HG02798 (cell line): ENCODE measurements at regions not wholly inside any gene's neighbourhood (a gene's known extent, or its start where the extent isn't known, plus 50 kb on each side); places are given as distances from the start of the nearest gene placed in this dataset.

Experiments used
- ATAC-seq: cut with Tn5 transposase; IDR thresholded peaks from one replicate; pipeline ENCODE4 v1.9.1; 2021; ENCODE audit warnings: mild to moderate bottlenecking; ENCODE audit not compliant: unreplicated experiment, poor library complexity

DNA sequence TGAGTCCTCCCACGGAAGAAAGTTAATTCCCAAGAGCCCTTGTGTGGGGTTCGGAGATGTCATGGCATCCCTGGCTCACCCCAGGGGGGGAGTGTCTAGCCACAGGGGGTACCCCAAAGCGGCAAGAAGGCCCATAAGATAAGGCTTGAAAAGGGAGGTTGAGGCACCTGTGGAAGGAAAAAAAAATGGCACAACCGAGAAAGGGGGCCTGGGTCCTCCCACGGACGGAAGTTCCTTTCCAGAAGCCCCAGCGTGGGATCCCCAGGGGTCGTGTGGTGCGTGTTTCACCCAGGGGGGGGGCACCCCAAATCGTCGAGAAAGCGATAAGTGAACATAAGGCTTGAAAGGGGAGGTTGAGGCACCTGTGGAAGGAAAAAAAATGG lies 266.7 kb downstream of the ALG10 start:
- no peak for ATAC-seq

DNA sequence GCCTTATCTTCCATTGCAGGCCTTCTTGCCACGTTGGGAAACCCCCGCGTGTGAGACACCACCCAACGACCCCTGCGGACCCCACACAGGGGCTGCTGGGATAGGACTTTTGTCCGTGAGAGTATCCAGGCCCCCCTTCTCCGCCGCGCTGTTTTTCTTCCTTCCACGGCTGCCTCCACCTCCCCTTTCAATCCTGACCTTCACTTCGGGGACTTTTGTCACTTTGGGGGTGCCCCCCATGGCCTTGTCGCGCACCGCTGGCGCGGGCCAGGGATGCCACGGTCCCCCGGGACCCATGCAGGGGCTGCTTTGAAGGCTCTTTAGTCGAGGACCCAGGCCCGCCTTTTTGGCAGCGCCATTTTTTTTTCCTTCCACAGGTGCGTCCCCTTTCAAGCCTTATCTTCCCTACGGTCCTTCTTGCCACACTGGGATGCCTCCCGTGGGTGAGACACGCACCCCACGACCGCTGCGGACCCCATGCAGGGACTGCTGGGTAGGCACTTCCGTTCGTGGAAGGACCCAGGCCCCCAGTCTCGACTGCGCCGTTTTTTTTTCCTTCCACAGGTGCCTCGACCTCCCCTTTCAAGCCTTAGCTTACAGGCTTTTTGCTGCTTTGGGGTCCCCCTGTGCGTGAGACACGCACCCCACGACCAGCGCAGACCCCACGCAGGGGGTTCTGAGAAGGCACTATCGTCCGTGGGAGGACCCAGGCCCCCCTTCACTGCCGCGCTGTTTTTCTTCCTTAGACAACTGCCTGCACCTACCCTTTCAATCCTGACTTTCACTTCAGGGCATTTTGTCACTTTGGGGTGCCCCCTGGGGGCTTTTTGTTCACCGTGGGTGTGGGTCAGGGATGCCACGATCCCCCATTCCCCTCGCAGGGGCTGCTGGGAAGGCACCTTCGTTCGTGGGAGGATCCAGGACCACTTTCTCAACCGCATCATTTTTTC lies 267.4 kb downstream of the ALG10 start:
- ATAC-seq, result no peak

DNA sequence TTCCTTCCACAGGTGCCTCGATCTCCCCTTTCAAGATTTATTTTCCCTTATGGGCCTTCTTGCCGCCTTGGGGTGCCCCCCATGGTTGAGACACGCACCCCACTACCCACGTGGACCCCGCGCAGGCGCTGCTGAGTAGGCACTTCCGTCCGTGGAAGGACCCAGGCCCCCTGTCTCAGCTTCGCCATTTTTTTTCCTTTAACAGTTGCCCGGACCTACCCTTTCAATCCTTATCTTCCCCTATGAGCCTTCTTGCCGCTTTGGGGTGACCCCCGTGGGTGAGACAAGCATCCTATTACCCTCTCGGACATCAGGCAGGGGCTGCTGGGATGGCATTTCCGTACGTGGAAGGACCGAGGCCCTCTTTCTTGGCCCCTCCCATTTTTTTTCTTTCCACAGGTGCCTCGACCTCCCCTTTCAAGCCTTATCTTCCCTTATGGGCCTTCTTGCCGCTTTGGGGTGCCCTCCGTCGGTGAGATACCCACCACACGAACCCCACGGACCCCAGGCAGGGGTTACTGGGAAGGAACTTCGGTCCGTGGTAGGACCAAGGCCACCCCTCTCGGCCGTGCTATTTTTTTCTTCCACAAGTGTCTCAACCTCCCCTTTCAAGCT lies 268.2 kb downstream of the ALG10 start:
- no peak for ATAC-seq

DNA sequence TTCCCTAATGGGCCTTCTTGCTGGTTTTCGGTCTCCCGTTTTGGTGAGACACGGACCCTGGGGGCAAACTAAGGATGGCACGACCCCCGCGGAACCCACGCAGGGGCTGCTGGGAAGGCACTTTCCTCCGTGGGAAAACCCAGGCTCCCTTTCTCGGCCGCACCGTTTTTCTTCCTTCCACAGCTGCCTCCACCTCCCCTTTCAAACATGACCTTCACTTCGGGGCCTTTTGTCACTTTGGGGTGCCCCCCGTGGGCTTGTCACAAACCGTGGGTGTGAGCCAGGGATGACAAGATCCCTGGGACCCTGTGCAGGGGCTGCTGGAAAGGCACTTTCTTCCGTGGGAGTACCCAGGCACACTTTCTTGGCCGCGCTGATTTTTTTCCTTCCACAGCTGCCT lies 268.7 kb downstream of the ALG10 start:
- ATAC-seq, result no peak

DNA sequence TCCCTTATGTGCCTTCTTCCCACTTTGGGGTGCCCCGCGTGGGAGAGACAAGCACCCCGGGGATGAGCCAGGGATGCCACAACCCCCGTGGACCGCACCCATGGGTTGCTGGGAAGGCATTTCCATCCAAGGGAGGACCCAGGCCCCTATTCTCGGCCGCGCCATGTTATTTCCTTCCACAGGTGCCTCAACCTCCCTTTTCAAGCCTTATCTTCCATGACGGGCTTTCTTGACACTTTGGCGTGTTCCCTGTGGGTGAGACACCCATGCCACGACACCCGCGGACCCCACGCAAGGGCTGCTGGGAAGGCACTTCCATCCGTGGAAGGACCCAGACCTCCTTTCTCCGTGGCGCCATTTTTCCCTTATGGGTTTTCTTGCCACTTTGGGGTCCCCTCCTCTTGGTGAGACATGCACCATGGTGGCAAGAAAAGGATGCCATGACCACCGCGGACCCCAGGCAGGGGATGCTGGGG lies 269.2 kb downstream of the ALG10 start:
- no peak for ATAC-seq

DNA sequence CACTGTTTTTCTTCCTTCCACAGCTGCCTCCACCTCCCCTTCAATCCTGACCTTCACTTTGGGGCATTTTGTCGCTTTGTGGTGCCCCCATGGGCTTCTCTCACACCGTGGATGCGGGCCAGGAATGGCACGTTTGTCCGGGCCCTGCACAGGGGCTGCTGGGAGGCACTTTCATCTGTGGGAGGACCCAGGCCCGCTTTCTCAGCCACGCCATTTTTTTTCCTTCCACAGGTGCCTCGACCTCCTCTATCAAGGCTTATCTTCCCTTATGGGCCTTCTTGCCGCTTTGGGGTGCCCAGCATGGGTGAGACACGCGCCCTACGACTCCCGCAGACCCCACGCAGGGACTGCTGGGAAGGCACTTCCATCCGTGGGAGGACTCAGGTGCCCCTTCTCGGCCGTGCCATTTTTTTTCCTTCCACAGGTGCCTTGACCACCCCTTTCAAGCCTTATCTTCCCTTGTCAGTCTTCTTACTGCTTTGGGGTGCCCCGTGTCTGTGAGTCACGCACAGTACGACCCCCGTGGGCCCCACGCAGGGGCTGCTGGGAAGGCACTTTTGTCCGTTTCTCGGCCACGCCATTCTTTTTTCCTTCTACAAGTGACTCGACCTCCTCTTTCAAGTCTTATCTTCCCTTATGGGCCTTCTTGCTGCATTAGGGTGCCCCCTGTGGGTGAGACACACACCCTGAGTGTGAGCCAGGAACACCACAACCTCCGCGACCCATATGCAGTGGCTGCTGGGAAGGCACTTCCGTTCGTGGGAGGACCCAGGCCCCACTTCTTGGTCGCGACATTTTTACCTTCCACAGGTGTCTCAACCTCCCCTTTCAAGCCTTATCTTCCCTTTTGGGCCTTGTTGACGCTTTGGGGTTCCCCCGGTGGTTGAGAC lies 270.7 kb downstream of the ALG10 start:
- no peak for ATAC-seq

DNA sequence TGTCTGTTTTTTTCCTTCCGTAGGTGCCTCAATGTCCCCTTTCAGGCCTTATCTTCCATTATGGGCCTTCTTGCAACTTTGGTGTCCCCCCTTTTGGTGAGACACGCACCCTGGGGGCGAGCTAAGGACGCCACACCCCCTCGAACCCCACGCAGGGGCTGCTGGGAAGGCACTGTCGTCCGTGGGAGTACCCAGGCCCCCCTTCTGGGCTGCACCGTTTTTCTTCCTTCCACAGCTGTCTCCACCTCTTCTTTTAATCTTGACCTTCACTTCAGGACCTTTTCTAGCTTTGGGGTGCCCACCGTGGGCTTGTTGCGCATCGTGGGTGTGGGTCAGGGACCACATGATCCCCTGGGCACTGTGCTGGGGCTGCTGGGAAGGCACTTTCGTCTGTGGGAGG lies 271.8 kb downstream of the ALG10 start:
- ATAC-seq, result no peak

DNA sequence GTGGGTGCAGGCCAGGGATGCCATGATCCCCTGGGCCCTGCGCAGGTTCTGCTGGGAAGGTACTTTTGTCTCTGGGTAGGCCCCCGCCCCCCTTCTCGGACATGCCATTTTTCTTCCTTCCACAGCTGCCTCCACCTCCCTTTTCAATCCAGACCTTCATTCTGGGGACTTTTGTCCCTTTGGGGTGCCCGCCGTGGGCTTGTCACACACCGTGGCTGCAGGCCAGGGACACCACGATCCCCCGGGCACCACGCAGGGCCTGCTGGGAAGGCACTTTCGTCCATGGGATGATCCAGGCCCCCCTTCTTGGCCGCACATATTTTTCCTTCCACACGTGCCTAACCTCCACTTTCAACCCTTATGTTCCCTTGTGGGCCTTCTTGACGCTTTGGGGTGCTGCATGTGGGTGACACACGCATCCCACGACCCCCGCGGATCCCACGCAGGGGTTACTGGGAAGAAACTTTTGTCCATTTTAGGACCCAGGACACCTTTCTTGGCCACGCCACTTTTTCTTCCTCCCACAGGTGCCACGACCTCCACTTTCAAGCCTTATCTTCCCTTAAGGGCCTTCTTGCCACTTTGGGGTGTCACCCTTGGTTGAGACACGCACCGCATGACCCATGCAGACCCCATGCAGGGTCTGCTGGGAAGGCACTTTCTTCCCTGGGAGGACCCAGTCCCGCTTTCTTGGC lies 272.5 kb downstream of the ALG10 start:
- no peak for ATAC-seq

DNA sequence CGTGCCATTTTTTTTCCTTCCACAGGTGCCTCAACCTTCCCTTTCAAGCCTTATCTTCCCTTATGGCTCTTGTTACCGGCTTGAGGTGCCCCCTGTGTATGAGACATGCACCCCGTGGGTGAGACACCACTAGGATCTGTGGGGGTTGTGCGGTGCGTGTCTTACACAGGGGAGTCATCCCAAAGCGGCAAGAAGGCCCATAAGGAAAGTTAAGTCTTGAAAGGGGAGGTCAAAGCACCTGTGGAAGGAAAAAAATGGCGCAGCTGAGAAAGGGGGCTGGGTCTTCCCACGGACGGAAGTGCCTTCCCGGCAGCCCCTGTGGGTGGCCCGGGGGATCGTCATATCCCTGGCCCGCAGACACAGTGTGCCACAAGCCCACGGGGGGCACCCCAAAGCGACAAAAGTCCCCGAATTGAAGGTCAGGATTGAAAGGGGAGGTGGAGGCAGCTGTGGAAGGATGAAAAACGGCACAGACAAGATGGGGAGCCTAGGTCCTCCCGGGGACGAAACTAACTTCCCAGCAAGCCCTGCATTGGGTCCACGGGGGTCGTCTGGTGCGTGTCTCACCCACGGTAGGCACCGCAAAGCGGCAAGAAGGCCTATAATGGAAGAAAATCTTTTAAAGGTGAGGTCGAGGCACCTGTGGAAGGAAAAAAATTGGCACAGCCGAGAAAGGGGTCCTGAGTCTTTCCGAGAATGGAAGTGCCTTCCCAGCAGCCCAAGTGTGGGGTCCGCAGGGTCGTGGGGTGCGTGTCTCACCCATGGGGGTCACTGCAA lies 273.3 kb downstream of the ALG10 start:
- no peak for ATAC-seq

DNA sequence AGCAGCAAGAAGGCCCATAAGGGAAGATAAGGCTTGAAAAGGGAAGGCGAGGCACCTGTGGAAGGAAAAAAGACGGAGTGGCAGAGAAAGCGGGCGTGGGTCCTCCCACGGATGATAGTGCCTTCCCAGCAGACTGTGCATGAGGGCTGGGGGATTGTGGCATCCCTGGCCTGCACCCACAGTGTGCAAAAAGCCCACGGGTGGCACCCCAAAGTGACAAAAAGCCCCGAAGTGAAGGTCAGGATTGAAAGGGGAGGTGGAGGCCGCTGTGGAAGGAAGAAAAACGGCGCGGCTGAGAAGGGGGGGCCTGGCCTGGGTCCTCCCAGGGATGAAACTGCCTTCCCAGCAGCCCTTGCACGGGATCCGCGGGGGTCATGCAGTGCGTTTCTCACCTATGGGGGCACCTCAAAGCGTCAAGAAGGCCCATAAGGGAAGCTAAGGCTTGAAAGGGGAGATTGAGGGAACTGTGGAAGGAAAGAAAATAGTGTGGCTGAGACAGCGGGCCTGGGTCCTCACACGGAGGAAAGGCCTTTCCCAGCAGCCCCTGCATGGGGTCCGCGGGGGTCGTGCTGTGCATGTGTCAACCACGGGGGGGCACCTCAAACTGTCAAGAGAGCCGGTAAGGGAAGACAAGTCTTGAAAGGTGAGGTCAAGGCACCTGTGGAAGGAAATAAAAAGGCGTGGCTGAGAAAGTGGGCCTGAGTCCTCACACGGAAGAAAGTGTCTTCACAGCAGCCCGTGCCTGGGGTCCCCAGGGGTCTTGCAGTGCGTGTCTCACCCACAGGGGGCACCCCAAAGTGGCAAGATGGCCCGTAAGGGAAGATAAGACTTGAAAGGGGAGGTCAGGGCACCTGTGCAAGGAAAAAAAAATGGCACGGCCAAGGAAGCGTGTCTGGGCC lies 274.1 kb downstream of the ALG10 start:
- no peak for ATAC-seq

DNA sequence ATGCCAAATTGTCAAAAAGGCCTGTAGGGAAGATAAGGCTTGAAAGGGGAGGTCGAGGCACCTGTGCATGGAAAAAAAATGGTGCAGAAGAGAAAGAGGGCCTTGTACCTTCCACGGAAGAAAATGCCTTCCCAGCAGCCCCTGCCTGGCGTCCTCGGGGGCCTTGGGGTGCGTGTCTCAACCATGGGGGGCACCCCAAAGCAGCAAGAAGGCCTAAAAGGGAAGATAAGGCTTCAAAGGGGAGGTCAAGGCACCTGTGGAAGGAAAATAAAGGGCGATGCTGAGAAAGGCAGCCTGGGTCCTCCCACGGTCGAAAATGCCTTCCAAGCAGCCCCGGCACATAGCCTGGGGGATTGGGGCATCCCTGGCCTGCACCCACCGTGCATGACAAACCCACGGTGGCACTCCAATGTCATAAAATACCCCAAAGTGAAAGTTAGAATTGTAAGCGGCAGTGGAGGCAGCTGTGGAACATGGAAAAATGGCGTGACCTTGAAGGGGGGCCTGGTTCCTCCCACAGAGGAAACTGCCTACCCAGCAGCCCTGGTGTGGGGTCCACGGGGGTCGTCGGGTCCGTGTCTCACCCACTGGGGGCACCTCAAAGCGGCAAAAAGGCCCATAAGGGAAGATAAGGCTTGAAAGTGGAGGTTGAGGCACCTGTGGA lies 275.0 kb downstream of the ALG10 start:
- ATAC-seq, result no peak

DNA sequence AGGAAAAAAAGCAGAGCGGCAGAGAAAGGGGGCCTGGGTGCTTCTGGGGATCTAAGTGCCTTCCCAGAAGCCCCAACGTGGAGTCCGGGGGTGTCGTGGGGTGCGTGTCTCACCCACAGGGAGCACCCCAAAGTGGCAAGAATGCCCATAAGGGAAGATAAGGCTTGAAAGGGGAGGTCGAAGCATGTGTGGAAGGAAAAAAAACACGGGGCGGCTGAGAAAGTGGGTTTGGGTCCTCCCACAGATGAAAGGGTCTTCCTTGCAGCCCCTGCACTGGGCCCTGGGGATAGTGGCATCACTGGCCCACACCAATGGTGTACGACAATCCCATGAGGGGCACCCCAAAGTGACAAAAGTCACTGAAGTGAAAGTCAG lies 275.5 kb downstream of the ALG10 start:
- ATAC-seq, result no peak

DNA sequence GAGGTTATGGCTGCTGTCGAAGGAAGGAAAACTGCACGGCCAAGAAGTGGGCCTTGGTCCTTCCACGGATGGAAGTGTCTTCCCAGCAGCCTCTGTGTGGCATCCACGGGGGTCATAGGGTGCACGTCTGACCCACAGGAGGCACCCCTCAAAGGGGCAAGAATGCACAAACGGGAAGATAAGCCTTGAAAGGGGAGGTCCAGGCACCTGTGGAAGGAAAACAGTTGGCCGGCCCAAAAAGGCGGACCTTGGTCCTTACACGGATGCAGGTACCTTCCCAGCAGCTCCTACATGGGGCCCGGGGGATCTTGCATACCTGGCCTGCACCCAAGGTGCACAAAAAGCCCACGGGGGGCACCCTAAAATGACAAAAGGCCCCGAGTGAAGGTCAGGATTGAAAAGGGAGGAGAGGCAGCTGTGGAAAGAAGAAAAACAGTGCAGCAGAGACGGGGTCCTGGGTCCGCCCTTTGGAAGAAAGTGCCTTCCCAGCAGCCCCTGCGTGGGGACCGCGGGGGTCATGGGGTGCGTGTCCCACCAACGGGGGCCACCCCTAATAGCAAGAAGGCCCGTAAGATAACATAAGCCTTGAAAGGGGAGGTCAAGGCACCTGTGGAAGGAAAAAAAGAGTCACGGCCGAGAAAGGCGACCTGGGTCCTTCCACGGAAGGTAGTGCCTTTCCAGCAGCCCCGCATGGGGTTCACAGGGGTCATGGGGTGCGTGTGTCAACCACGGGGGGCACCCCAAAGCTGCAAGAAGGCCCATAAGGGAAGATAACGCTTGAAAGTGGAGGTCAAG lies 276.1 kb downstream of the ALG10 start:
- no peak for ATAC-seq

DNA sequence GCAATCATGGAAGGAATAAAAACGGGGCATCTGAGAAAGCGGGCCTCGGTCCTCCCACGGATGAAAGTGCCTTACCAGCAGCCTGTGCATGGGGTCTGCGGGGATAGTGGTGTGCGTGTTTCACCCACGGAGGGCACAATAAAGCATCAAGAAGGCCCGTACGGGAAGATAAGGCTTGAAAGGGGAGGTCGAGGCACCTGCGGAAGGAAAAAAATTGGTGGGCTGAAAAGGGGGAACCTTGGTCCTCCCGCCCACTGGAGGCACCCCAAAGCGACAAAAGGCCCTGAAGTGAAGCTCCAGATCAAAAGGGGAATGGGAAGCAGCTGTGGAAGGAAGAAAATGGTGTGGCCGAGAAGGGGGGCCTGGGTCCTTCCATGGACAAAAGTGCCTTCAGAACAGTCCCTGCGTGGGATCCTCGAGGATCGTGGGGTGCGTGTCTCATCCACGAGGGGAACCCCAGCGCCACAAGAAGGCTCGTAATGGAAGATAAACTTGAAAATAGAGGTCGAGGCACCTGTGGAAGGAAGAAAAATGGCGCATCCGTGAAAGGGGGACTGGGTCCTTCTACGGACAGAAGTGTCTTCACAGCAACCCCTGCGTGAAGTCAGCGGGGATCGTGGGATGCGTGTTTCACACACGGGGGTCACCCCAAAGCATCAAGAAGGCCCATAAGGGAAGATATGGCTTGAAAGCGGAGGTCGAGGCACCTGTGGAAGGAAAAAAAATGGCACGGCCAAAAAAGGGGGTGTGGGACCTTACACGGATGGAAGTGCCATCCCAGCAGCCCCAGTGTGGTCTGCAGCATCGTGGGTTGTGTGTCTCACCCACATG lies 276.9 kb downstream of the ALG10 start:
- no peak for ATAC-seq

DNA sequence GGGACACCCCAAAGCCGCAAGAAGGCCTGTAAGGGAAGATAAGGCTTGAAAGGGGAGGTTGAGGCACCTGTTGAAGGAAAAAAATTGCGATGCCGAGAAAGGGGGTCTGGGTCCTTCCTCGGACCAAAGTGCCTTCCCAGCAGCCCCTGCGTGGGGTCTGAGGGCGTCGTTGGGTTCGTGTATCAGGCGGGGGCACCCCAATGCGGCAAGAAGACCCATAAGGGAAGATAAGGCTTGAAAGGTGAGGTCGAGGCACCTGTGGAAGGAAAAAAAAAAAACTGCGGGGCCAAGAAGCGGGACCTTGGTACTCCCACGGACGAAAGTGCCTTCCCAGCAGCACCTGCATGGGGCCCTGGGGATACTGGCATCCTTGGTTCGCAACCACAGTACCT lies 277.5 kb downstream of the ALG10 start:
- no peak for ATAC-seq
